ENCODE measurements at regions not wholly inside any gene's neighbourhood (a gene's known extent, or its start where the extent isn't known, plus 50 kb on each side); places are given as distances from the start of the nearest gene placed in this dataset.

DNA sequence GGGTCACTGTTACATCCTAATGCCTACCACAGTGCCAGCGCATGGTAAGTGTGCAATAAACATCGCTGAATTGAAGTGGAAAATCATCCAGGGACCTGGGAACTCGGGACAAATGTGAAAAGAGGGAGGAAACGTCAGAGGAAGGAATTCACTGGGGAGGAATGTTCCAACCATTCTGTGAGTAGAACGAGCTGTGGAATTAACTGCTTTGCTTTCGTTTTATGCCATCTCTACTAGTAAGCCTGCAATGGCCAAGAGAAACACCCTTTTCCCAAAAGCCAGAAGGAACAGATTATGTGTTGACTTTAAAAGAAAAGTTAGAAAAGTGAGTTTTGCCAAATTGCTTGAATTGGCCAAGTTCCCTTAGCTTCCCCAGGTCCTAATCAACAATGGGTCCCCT lies 1044.9 kb downstream of the TYW1 start:
- TF ChIP-seq, protein P1, sequence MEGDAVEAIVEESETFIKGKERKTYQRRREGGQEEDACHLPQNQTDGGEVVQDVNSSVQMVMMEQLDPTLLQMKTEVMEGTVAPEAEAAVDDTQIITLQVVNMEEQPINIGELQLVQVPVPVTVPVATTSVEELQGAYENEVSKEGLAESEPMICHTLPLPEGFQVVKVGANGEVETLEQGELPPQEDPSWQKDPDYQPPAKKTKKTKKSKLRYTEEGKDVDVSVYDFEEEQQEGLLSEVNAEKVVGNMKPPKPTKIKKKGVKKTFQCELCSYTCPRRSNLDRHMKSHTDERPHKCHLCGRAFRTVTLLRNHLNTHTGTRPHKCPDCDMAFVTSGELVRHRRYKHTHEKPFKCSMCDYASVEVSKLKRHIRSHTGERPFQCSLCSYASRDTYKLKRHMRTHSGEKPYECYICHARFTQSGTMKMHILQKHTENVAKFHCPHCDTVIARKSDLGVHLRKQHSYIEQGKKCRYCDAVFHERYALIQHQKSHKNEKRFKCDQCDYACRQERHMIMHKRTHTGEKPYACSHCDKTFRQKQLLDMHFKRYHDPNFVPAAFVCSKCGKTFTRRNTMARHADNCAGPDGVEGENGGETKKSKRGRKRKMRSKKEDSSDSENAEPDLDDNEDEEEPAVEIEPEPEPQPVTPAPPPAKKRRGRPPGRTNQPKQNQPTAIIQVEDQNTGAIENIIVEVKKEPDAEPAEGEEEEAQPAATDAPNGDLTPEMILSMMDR (IDR thresholded peaks at IDR 0.05), result no peak
- TF ChIP-seq EP300 (IDR thresholded peaks at IDR 0.05), result no peak
- no peak for TF ChIP-seq POLR2A (IDR thresholded peaks at IDR 0.05)

Data from ovary (tissue), 3 donors.